Keratinocyte (primary cell): ENCODE measurements at regions not wholly inside any gene's neighbourhood (a gene's known extent, or its start where the extent isn't known, plus 50 kb on each side); places are given as distances from the start of the nearest gene placed in this dataset.
"Not testable (repeated sequence)": the region's sequence is repeated elsewhere in the genome, so short reads cannot be mapped to it uniquely, and the experiment has no call there.

Experiments
- EZH2 ChIP-seq: IDR thresholded peaks from one replicate; pipeline ENCODE4 v1.6.1; 2012; ENCODE audit warnings: inconsistent platforms, mild to moderate bottlenecking, low read length, moderate library complexity
- TF ChIP-seq, protein P1 (sequence below), 3 experiments: IDR thresholded peaks in 1 of 3; conservative IDR thresholded peaks in 1 of 3; optimal IDR thresholded peaks in 1 of 3; 2 replicates in 2 of 3; 3 replicates in 1 of 3; pipeline versions ENCODE3 to v1.5.1; 2011; ENCODE audit warnings: low read length in 3 of 3, mild to moderate bottlenecking in 3 of 3, moderate library complexity in 2 of 3, control low read depth in 1 of 3, inconsistent platforms in 1 of 3; ENCODE audit not compliant: insufficient read depth in 2 of 3; ENCODE audit errors: extremely low read depth in 1 of 3

DNA sequence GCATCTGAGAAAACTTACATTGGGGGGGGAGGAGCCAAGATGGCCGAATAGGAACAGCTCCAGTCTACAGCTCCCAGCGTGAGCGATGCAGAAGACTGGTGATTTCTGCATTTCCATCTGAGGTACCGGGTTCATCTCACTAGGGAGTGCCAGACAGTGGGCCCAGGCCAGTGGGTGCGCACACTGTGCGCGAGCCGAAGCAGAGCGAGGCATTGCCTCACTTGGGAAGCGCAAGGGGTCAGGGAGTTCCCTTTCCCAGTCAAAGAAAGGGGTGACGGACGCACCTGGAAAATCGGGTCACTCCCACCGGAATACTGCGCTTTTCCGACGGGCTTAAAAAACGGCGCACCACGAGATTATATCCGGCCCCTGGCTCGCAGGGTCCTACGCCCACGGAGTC, 604.1 kb downstream of the TFAP2A start:
- not testable (repeated sequence) for TF ChIP-seq EZH2
- TF ChIP-seq, protein P1, sequence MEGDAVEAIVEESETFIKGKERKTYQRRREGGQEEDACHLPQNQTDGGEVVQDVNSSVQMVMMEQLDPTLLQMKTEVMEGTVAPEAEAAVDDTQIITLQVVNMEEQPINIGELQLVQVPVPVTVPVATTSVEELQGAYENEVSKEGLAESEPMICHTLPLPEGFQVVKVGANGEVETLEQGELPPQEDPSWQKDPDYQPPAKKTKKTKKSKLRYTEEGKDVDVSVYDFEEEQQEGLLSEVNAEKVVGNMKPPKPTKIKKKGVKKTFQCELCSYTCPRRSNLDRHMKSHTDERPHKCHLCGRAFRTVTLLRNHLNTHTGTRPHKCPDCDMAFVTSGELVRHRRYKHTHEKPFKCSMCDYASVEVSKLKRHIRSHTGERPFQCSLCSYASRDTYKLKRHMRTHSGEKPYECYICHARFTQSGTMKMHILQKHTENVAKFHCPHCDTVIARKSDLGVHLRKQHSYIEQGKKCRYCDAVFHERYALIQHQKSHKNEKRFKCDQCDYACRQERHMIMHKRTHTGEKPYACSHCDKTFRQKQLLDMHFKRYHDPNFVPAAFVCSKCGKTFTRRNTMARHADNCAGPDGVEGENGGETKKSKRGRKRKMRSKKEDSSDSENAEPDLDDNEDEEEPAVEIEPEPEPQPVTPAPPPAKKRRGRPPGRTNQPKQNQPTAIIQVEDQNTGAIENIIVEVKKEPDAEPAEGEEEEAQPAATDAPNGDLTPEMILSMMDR (optimal IDR thresholded peaks at IDR 0.05 in 1 of 3, IDR thresholded peaks at IDR 0.05 in 1 of 3, conservative IDR thresholded peaks at IDR 0.05 in 1 of 3; ENCODE audit: extremely low read depth in 1 of 3, insufficient read depth in 2 of 3, low read length in 3 of 3): not testable (repeated sequence)
